ENCODE measurements at regions not wholly inside any gene's neighbourhood (a gene's known extent, or its start where the extent isn't known, plus 50 kb on each side); places are given as distances from the start of the nearest gene placed in this dataset.

GRCh38 chr2:23118894-23119293 lies 266.1 kb upstream of the KLHL29 start:
- no peak for ATAC-seq (ENCODE audit: low read depth)
- Histone ChIP-seq H2AFZ (replicated peaks; ENCODE audit: low read length, poor library complexity) (no peak overlapping the region), H3K4ac (ENCODE audit: low read depth, low read length) (no peak overlapping the region), H2AK9ac (replicated peaks; ENCODE audit: low read depth, low read length, poor library complexity) (no peak overlapping the region), H3K79me1 (ENCODE audit: low read depth in 1 of 2, low read length in 2 of 2) (no peaks in the 10 kb centered on the region), H4K20me1 (ENCODE audit: insufficient read depth, low read length) (no peaks in the 10 kb centered on the region), H3K4me3 (ENCODE audit: insufficient read depth, low read depth, low read length) (no peak overlapping the region), H3K14ac (replicated peaks; ENCODE audit: low read depth, low read length) (no peak overlapping the region), H3K4me2 (ENCODE audit: low read depth, low read length) (no peak overlapping the region), H3K18ac (ENCODE audit: low read depth, low read length) (no peak overlapping the region), H2BK20ac (ENCODE audit: low read depth, low read length) (no peak overlapping the region), H3K27me3 (ENCODE audit: control insufficient read depth, insufficient read depth, low read length) (no peaks in the 10 kb centered on the region), H3K9me3 (ENCODE audit: control insufficient read depth, insufficient read depth, low read length) (peaks cover 16% of the 10 kb centered on the region; the same call in 1 of the 2 replicates), H2BK120ac (ENCODE audit: low read depth, low read length) (no peak overlapping the region), H2BK5ac (ENCODE audit: low read depth, low read length, poor library complexity, severe bottlenecking) (no peak overlapping the region), H2BK15ac (ENCODE audit: low read depth, low read length) (no peak overlapping the region), H4K91ac (ENCODE audit: insufficient read depth, low read depth, low read length) (no peak overlapping the region), H3K36me3 (ENCODE audit: control insufficient read depth, insufficient read depth, low read length) (no peaks in the 10 kb centered on the region), H3K4me1 (ENCODE audit: control insufficient read depth, insufficient read depth, low read length) (no peaks in the 10 kb centered on the region), H3K23ac (ENCODE audit: low read depth, low read length) (no peak overlapping the region), H3K27ac (ENCODE audit: insufficient read depth, low read length) (no peak overlapping the region), H3K56ac (ENCODE audit: extremely low read depth, insufficient read depth, low read length) (no peak overlapping the region), H4K5ac (ENCODE audit: low read depth, low read length) (no peak overlapping the region), H2AK5ac (ENCODE audit: low read depth, low read length) (no peak overlapping the region), H3K9me1 (ENCODE audit: insufficient read depth, low read length) (no peaks in the 10 kb centered on the region), H4K8ac (ENCODE audit: low read depth in 2 of 2, low read length in 2 of 2) (no peak overlapping the region), H3K9ac (ENCODE audit: low read depth, low read length) (no peak overlapping the region)
- POLR2A ChIA-PET (ENCODE audit: unreplicated experiment), result no interaction called here
- CTCF ChIA-PET, result no interaction called here
- in situ Hi-C loops (cut with MboI; ENCODE audit: low sequenced_read_pairs) (no loop called here), intact Hi-C loops (cut with micrococcal nuclease) (no loop called here), dilution Hi-C loops (cut with HindIII; ENCODE audit: low sequenced_read_pairs, unreplicated experiment) (no loop called here)
- TF ChIP-seq CEBPB (IDR thresholded peaks at IDR 0.05; ENCODE audit: low read depth, low read length), result no peak
- TF ChIP-seq BHLHE40 (IDR thresholded peaks at IDR 0.05; ENCODE audit: low read depth, low read length), result no peak
- no peak for TF ChIP-seq RAD21 (IDR thresholded peaks at IDR 0.05; ENCODE audit: low read length)
- TF ChIP-seq USF2 (IDR thresholded peaks at IDR 0.05; ENCODE audit: low read depth, low read length), result no peak
- no peak for TF ChIP-seq CHD1 (IDR thresholded peaks at IDR 0.05; ENCODE audit: low read depth, low read length)
- no peak for TF ChIP-seq FOS (IDR thresholded peaks at IDR 0.05; ENCODE audit: low read depth, low read length)
- no peak for TF ChIP-seq ELK1 (IDR thresholded peaks at IDR 0.05; ENCODE audit: borderline replicate concordance, low read depth, low read length)
- TF ChIP-seq MAZ (IDR thresholded peaks at IDR 0.05; ENCODE audit: borderline replicate concordance, low read depth, low read length), result no peak
- TF ChIP-seq RFX5 (IDR thresholded peaks at IDR 0.05; ENCODE audit: low read depth, low read length), result no peak
- TF ChIP-seq MAFK (IDR thresholded peaks at IDR 0.05; ENCODE audit: low read depth, low read length), result no peak
- no peak for TF ChIP-seq RCOR1 (IDR thresholded peaks at IDR 0.05; ENCODE audit: insufficient replicate concordance, low read length)
- TF ChIP-seq NFE2L2 (IDR thresholded peaks at IDR 0.05; ENCODE audit: low read depth, low read length), result no peak
- no peak for DNase-seq
- 85% methylated on average over 5 of the region's 11 CpGs; no CpG with 5 or more reads in 1 of the 2 experiments for WGBS, 2 experiments (ENCODE audit: extremely low coverage in 2 of 2, insufficient read length in 1 of 2)
- BruUV-seq (replicated peaks), result no TSS peak

Measured in IMR-90 (cell line).